ENCODE measurements at regions not wholly inside any gene's neighbourhood (a gene's known extent, or its start where the extent isn't known, plus 50 kb on each side); places are given as distances from the start of the nearest gene placed in this dataset.

GRCh38 chr20:12055161-12055560, 137.5 kb downstream of the BTBD3 start:
- 88 to 90% methylated on average over 3 of the region's 3 CpGs for WGBS, 2 donors
- intact Hi-C loops (cut with DNase I) = no loop called here
- TF ChIP-seq CTCF (IDR thresholded peaks at IDR 0.05) = no peak

GRCh38 chr20:12056839-12057238, 139.1 kb downstream of the BTBD3 start:
- H3K9me3 ChIP-seq = no peaks in the 10 kb centered on the region
- H3K27ac ChIP-seq = no peak overlapping the region
- no peaks in the 10 kb centered on the region for H3K36me3 ChIP-seq
- WGBS, 2 donors = 53 to 59% methylated on average over 2 of the region's 2 CpGs
- H3K27me3 ChIP-seq = no peaks in the 10 kb centered on the region
- no peak for ATAC-seq
- no peak overlapping the region for H3K4me3 ChIP-seq
- intact Hi-C loops (cut with DNase I) = no loop called here
- H3K4me1 ChIP-seq = no peaks in the 10 kb centered on the region
- no peak for FAIRE-seq
- no peak for DNase-seq
- TF ChIP-seq CTCF (IDR thresholded peaks at IDR 0.05) = no peak

More at GRCh38 chr20:12055161-12055560, 137.5 kb downstream of the BTBD3 start:
- no peak for DNase-seq
- Histone ChIP-seq H3K27me3 (no peaks in the 10 kb centered on the region), H3K36me3 (no peaks in the 10 kb centered on the region), H3K9me3 (no peaks in the 10 kb centered on the region), H3K4me3 (no peak overlapping the region), H3K4me1 (no peaks in the 10 kb centered on the region), H3K27ac (no peak overlapping the region)
- ATAC-seq = no peak
- FAIRE-seq = no peak

GRCh38 chr20:12057778-12058177, 140.1 kb downstream of the BTBD3 start:
- intact Hi-C loops (cut with DNase I) = no loop called here
- Histone ChIP-seq H3K27me3 (no peaks in the 10 kb centered on the region), H3K4me1 (no peaks in the 10 kb centered on the region), H3K27ac (no peak overlapping the region), H3K9me3 (no peaks in the 10 kb centered on the region), H3K36me3 (no peaks in the 10 kb centered on the region), H3K4me3 (no peak overlapping the region)
- no peak for ATAC-seq
- no peak for TF ChIP-seq CTCF (IDR thresholded peaks at IDR 0.05)
- FAIRE-seq = no peak
- 81 to 85% methylated on average over 6 of the region's 6 CpGs for WGBS, 2 donors
- no peak for DNase-seq

GRCh38 chr20:12058216-12058615, 140.5 kb downstream of the BTBD3 start:
- DNase-seq = no peak

GRCh38 chr20:12061466-12061865, 143.8 kb downstream of the BTBD3 start:
- no peak for FAIRE-seq

More at GRCh38 chr20:12058216-12058615, 140.5 kb downstream of the BTBD3 start:
- H3K36me3 ChIP-seq = no peaks in the 10 kb centered on the region
- no peak overlapping the region for H3K27ac ChIP-seq
- intact Hi-C loops (cut with DNase I) = no loop called here
- no peak overlapping the region for H3K4me3 ChIP-seq
- WGBS, 2 donors = 86 to 89% methylated on average over 4 of the region's 4 CpGs
- no peak for ATAC-seq
- FAIRE-seq = no peak
- no peaks in the 10 kb centered on the region for H3K4me1 ChIP-seq
- no peaks in the 10 kb centered on the region for H3K9me3 ChIP-seq
- no peaks in the 10 kb centered on the region for H3K27me3 ChIP-seq
- TF ChIP-seq CTCF (IDR thresholded peaks at IDR 0.05) = no peak

More at GRCh38 chr20:12061466-12061865, 143.8 kb downstream of the BTBD3 start:
- DNase-seq (no peak), ATAC-seq (no peak)
- no peaks in the 10 kb centered on the region for H3K4me1 ChIP-seq
- H3K27ac ChIP-seq = no peak overlapping the region
- no peaks in the 10 kb centered on the region for H3K27me3 ChIP-seq
- H3K36me3 ChIP-seq = no peaks in the 10 kb centered on the region
- TF ChIP-seq CTCF (IDR thresholded peaks at IDR 0.05) = no peak
- no peaks in the 10 kb centered on the region for H3K9me3 ChIP-seq
- WGBS, 2 donors = 62 to 70% methylated on average over 1 of the region's 1 CpG
- no peak overlapping the region for H3K4me3 ChIP-seq
- intact Hi-C loops (cut with DNase I) = no loop called here
